PFSK-1 (cell line): ENCODE measurements at regions not wholly inside any gene's neighbourhood (a gene's known extent, or its start where the extent isn't known, plus 50 kb on each side); places are given as distances from the start of the nearest gene placed in this dataset.

Experiments
- POLR2AphosphoS5 ChIP-seq: IDR thresholded peaks from 2 replicates; pipeline ENCODE4 v1.6.1; 2012; ENCODE audit warnings: low read depth, mild to moderate bottlenecking, control low read depth, low read length, moderate library complexity
- REST ChIP-seq, 2 experiments: IDR thresholded peaks; 2 replicates each; pipeline versions ENCODE4 v1.6.1 to v1.8.0; 2011 to 2012; ENCODE audit warnings: low read depth in 2 of 2, low read length in 2 of 2, control low read depth in 1 of 2, inconsistent platforms in 1 of 2, mild to moderate bottlenecking in 1 of 2, moderate library complexity in 1 of 2; ENCODE audit not compliant: insufficient read depth in 1 of 2
- SIN3A ChIP-seq: IDR thresholded peaks from 2 replicates; pipeline ENCODE4 v1.6.1; 2012; ENCODE audit warnings: mild to moderate bottlenecking, low read length, moderate library complexity, borderline replicate concordance; ENCODE audit not compliant: insufficient read depth
- TAF1 ChIP-seq: IDR thresholded peaks from 2 replicates; pipeline ENCODE4 v1.6.1; 2012; ENCODE audit warnings: low read length, control low read depth, borderline replicate concordance; ENCODE audit not compliant: insufficient read depth

GRCh38 chr4:57363346-57363745, 253.2 kb upstream of the IGFBP7 start:
- TF ChIP-seq POLR2AphosphoS5 (no peak), TAF1 (no peak), SIN3A (no peak), REST (IDR thresholded peaks at IDR 0.05; ENCODE audit: insufficient read depth in 1 of 2, low read depth in 2 of 2, low read length in 2 of 2) (no peak)
